ENCODE measurements at regions not wholly inside any gene's neighbourhood (a gene's known extent, or its start where the extent isn't known, plus 50 kb on each side); places are given as distances from the start of the nearest gene placed in this dataset.

- TF ChIP-seq POLR2A (IDR thresholded peaks at IDR 0.05) (no peak), CTCF (IDR thresholded peaks at IDR 0.05) (no peak)
Observed at GRCh38 chr7:45269192-45269591, 111.6 kb downstream of the RAMP3 start.

All from uterus (tissue), 2 donors.